ENCODE measurements at regions not wholly inside any gene's neighbourhood (a gene's known extent, or its start where the extent isn't known, plus 50 kb on each side); places are given as distances from the start of the nearest gene placed in this dataset.
"Not testable (repeated sequence)": the region's sequence is repeated elsewhere in the genome, so short reads cannot be mapped to it uniquely, and the experiment has no call there.

DNA sequence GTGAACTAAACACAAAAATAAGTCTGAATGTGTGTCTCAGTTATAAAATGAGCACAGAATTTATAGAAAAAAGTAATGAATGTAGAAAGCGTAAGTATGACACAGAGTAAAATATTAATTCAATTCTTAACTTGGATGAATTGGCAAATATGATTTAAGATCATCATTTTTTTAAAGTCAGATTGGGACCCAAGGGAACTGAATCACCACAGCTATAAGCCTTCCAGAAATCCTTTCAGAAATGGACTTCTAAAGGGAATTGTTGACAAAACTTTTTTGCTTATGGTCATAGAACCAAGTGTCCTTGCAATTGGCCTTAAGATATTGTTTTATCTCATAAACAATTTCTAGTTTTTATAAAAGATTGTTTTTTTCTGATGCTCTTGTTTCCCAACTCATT, 495.1 kb upstream of the DAB2 start:
- Histone ChIP-seq H3K9me3 (no peaks in the 10 kb centered on the region), H3K27ac (no peak overlapping the region), H3K36me3 (no peaks in the 10 kb centered on the region), H3K27me3 (no peaks in the 10 kb centered on the region), H3K4me1 (no peaks in the 10 kb centered on the region), H3K4me3 (no peak overlapping the region)
- no peak for DNase-seq (ENCODE audit: low spot score)
- TF ChIP-seq, protein P1, sequence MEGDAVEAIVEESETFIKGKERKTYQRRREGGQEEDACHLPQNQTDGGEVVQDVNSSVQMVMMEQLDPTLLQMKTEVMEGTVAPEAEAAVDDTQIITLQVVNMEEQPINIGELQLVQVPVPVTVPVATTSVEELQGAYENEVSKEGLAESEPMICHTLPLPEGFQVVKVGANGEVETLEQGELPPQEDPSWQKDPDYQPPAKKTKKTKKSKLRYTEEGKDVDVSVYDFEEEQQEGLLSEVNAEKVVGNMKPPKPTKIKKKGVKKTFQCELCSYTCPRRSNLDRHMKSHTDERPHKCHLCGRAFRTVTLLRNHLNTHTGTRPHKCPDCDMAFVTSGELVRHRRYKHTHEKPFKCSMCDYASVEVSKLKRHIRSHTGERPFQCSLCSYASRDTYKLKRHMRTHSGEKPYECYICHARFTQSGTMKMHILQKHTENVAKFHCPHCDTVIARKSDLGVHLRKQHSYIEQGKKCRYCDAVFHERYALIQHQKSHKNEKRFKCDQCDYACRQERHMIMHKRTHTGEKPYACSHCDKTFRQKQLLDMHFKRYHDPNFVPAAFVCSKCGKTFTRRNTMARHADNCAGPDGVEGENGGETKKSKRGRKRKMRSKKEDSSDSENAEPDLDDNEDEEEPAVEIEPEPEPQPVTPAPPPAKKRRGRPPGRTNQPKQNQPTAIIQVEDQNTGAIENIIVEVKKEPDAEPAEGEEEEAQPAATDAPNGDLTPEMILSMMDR (IDR thresholded peaks at IDR 0.05), result no peak

- Histone ChIP-seq H3K9me3 (peaks cover 0 to 4% of the 10 kb centered on the region in 2 donors), H3K4me3 (no peak overlapping the region), H3K36me3 (no peaks in the 10 kb centered on the region), H3K27me3 (no peaks in the 10 kb centered on the region), H3K27ac (no peak overlapping the region), H3K4me1 (no peaks in the 10 kb centered on the region)
- DNase-seq (ENCODE audit: low spot score), result no peak
- TF ChIP-seq, protein P1 (IDR thresholded peaks at IDR 0.05), result no peak
These were observed 488.1 kb upstream of the DAB2 start for GRCh38 chr5:39912906-39913305.

- not testable (repeated sequence) for H3K4me1 ChIP-seq; H3K4me3 ChIP-seq; DNase-seq (ENCODE audit: low spot score); H3K36me3 ChIP-seq; H3K9me3 ChIP-seq; H3K27me3 ChIP-seq; H3K27ac ChIP-seq
These were observed 482.6 kb upstream of the DAB2 start for GRCh38 chr5:39907267-39907951.

GRCh38 chr5:39906146-39906545, 481.4 kb upstream of the DAB2 start:
- no peak overlapping the region for H3K4me3 ChIP-seq
- H3K27me3 ChIP-seq, result no peaks in the 10 kb centered on the region
- no peak for DNase-seq (ENCODE audit: low spot score)
- no peaks in the 10 kb centered on the region for H3K36me3 ChIP-seq
- H3K9me3 ChIP-seq, result peaks cover 0 to 4% of the 10 kb centered on the region in 2 donors
- H3K4me1 ChIP-seq, result peaks cover 0 to 5% of the 10 kb centered on the region in 2 donors
- H3K27ac ChIP-seq, result no peak overlapping the region
- TF ChIP-seq, protein P1 (IDR thresholded peaks at IDR 0.05), result no peak

DNA sequence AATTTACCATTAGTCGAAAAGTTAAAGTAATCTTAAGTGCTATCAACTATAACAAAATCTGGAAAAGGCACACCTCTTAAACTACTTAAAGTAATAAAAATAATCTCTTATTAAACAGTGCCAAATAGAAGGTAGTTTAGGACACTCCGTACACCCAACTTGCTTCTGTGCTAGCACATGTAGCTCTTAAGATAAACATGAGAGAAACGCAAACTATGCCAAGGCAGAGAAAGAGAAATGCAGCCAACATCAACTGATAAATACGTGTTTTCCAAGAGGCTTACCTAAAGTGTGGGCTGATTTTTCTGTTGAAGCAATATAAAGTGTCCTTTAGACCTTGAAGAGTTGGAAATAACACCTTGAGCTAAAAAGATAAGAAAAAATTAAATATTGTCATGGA, 480.6 kb upstream of the DAB2 start:
- Histone ChIP-seq H3K4me3 (no peak overlapping the region), H3K27me3 (no peaks in the 10 kb centered on the region), H3K27ac (no peak overlapping the region), H3K9me3 (peaks cover 0 to 4% of the 10 kb centered on the region in 2 donors), H3K36me3 (no peaks in the 10 kb centered on the region), H3K4me1 (peaks cover 0 to 5% of the 10 kb centered on the region in 2 donors)
- DNase-seq (ENCODE audit: low spot score), result no peak
- TF ChIP-seq, protein P1 (IDR thresholded peaks at IDR 0.05), result no peak

DNA sequence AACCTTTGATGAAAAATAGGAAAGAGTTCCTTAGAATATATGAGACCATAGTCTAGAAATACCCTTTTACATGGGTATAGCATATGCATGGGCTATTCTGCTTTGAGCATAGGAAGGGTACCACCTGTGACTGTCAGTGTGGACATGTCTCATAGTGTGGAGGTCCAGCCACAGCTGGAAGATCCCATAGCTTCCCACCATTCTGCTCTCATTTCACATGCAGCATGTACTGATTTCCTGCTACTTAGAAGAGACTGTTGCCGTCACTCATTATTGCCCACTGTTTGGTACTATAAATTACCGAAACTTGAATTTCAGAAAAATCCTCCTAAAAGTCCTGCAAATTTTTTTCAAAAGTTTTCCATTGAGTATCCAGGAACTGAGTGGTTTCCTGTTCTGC, 477.8 kb upstream of the DAB2 start:
- Histone ChIP-seq H3K27ac (no peak overlapping the region), H3K36me3 (no peaks in the 10 kb centered on the region)
- TF ChIP-seq, protein P1 (IDR thresholded peaks at IDR 0.05), result no peak

More for the DNA sequence above, 477.8 kb upstream of the DAB2 start:
- no peak for DNase-seq (ENCODE audit: low spot score)
- Histone ChIP-seq H3K4me3 (no peak overlapping the region), H3K4me1 (peaks cover 0 to 5% of the 10 kb centered on the region in 2 donors), H3K27me3 (no peaks in the 10 kb centered on the region), H3K9me3 (no peaks in the 10 kb centered on the region)

All from right atrium auricular region (tissue), 2 donors.